Muscle layer of duodenum (tissue), 2 donors: ENCODE measurements at regions not wholly inside any gene's neighbourhood (a gene's known extent, or its start where the extent isn't known, plus 50 kb on each side); places are given as distances from the start of the nearest gene placed in this dataset.

Experiments used
- H3K27ac ChIP-seq: one replicate; pipeline ENCODE4 v1.7.0; 2013; ENCODE audit warnings: mild to moderate bottlenecking, low read length
- H3K27me3 ChIP-seq: one replicate; pipeline ENCODE4 v1.7.0; 2013; ENCODE audit warnings: low read depth, mild to moderate bottlenecking, control low read depth, low read length
- H3K36me3 ChIP-seq, 2 donors: one replicate each; pipeline ENCODE4 v1.7.0; 2013; ENCODE audit warnings: low read length in 2 of 2, control low read depth in 1 of 2, mild to moderate bottlenecking in 1 of 2; ENCODE audit not compliant: insufficient read depth in 2 of 2, control insufficient read depth in 1 of 2
- H3K4me1 ChIP-seq, 2 donors: one replicate each; pipeline ENCODE4 v1.7.0; 2013; ENCODE audit warnings: low read length in 2 of 2, mild to moderate bottlenecking in 2 of 2, control low read depth in 1 of 2, moderate library complexity in 1 of 2; ENCODE audit not compliant: insufficient read depth in 2 of 2, control insufficient read depth in 1 of 2
- H3K4me3 ChIP-seq, 2 donors: one replicate each; pipeline ENCODE4 v1.7.0; 2013; ENCODE audit warnings: low read length in 2 of 2, low read depth in 1 of 2, mild to moderate bottlenecking in 1 of 2
- H3K9me3 ChIP-seq, 2 donors: one replicate each; pipeline ENCODE4 v1.7.0; 2013; ENCODE audit warnings: low read length in 2 of 2, control low read depth in 1 of 2, mild to moderate bottlenecking in 1 of 2; ENCODE audit not compliant: control insufficient read depth in 1 of 2
- donor health status: healthy.

- no peak overlapping the region for H3K27ac ChIP-seq
- H3K9me3 ChIP-seq = peaks cover 0 to 4% of the 10 kb centered on the region in 2 donors
- no peaks in the 10 kb centered on the region for H3K4me1 ChIP-seq
- H3K4me3 ChIP-seq = no peak overlapping the region
- no peaks in the 10 kb centered on the region for H3K27me3 ChIP-seq
- H3K36me3 ChIP-seq = no peaks in the 10 kb centered on the region
Observed at GRCh38 chr3:102102394-102102793, 253.1 kb downstream of the NFKBIZ start.

GRCh38 chr3:102104033-102104432, 254.7 kb downstream of the NFKBIZ start:
- peaks cover 0 to 4% of the 10 kb centered on the region in 2 donors for H3K9me3 ChIP-seq
- H3K4me3 ChIP-seq = no peak overlapping the region
- H3K27me3 ChIP-seq = no peaks in the 10 kb centered on the region
- no peaks in the 10 kb centered on the region for H3K36me3 ChIP-seq
- no peak overlapping the region for H3K27ac ChIP-seq
- H3K4me1 ChIP-seq = no peaks in the 10 kb centered on the region

GRCh38 chr3:102105193-102105592, 255.9 kb downstream of the NFKBIZ start:
- H3K27ac ChIP-seq = no peak overlapping the region
- no peaks in the 10 kb centered on the region for H3K36me3 ChIP-seq
- no peaks in the 10 kb centered on the region for H3K4me1 ChIP-seq
- no peaks in the 10 kb centered on the region for H3K27me3 ChIP-seq
- H3K9me3 ChIP-seq = peaks cover 0 to 4% of the 10 kb centered on the region in 2 donors
- H3K4me3 ChIP-seq = no peak overlapping the region

GRCh38 chr3:102106416-102107097, 257.2 kb downstream of the NFKBIZ start:
- H3K27ac ChIP-seq = no peak overlapping the region
- no peak overlapping the region for H3K4me3 ChIP-seq
- no peaks in the 10 kb centered on the region for H3K36me3 ChIP-seq
- no peaks in the 10 kb centered on the region for H3K27me3 ChIP-seq
- H3K4me1 ChIP-seq = no peaks in the 10 kb centered on the region
- peaks cover 0 to 4% of the 10 kb centered on the region in 2 donors for H3K9me3 ChIP-seq

- Histone ChIP-seq H3K4me3 (no peak overlapping the region), H3K9me3 (no peaks in the 10 kb centered on the region), H3K27ac (peak overlapping the region; percentile 36), H3K27me3 (no peaks in the 10 kb centered on the region), H3K4me1 (peaks cover 5 to 6% of the 10 kb centered on the region in 2 donors), H3K36me3 (no peaks in the 10 kb centered on the region)
Observed at GRCh38 chr3:102112704-102113230, 263.5 kb downstream of the NFKBIZ start.

- Histone ChIP-seq H3K4me1 (peaks cover 5 to 6% of the 10 kb centered on the region in 2 donors), H3K27ac (peak overlapping the region; percentile 36), H3K27me3 (no peaks in the 10 kb centered on the region), H3K36me3 (no peaks in the 10 kb centered on the region), H3K4me3 (no peak overlapping the region), H3K9me3 (no peaks in the 10 kb centered on the region)
Observed at GRCh38 chr3:102113421-102114041, 264.2 kb downstream of the NFKBIZ start.

- Histone ChIP-seq H3K27ac (no peak overlapping the region), H3K27me3 (no peaks in the 10 kb centered on the region), H3K36me3 (no peaks in the 10 kb centered on the region), H3K4me3 (no peak overlapping the region), H3K4me1 (peaks cover 5 to 6% of the 10 kb centered on the region in 2 donors), H3K9me3 (no peaks in the 10 kb centered on the region)
Observed at GRCh38 chr3:102114264-102114979, 265.1 kb downstream of the NFKBIZ start.

GRCh38 chr3:102122527-102122926, 273.2 kb downstream of the NFKBIZ start:
- H3K36me3 ChIP-seq = no peaks in the 10 kb centered on the region
- H3K4me1 ChIP-seq = no peaks in the 10 kb centered on the region
- H3K27me3 ChIP-seq = no peaks in the 10 kb centered on the region
- no peak overlapping the region for H3K4me3 ChIP-seq
- no peak overlapping the region for H3K27ac ChIP-seq
- peaks cover 0 to 8% of the 10 kb centered on the region in 2 donors for H3K9me3 ChIP-seq

GRCh38 chr3:102123590-102124190, 274.4 kb downstream of the NFKBIZ start:
- no peak overlapping the region for H3K4me3 ChIP-seq
- no peaks in the 10 kb centered on the region for H3K36me3 ChIP-seq
- no peak overlapping the region for H3K27ac ChIP-seq
- H3K4me1 ChIP-seq = no peaks in the 10 kb centered on the region
- H3K27me3 ChIP-seq = no peaks in the 10 kb centered on the region
- peaks cover 0 to 8% of the 10 kb centered on the region in 2 donors for H3K9me3 ChIP-seq

GRCh38 chr3:102124282-102124681, 275.0 kb downstream of the NFKBIZ start:
- Histone ChIP-seq H3K4me3 (no peak overlapping the region), H3K9me3 (peaks cover 0 to 8% of the 10 kb centered on the region in 2 donors), H3K4me1 (no peaks in the 10 kb centered on the region), H3K36me3 (no peaks in the 10 kb centered on the region), H3K27ac (no peak overlapping the region), H3K27me3 (no peaks in the 10 kb centered on the region)

GRCh38 chr3:102124704-102125103, 275.4 kb downstream of the NFKBIZ start:
- H3K36me3 ChIP-seq = no peaks in the 10 kb centered on the region
- H3K27ac ChIP-seq = no peak overlapping the region
- no peak overlapping the region for H3K4me3 ChIP-seq
- H3K27me3 ChIP-seq = no peaks in the 10 kb centered on the region
- H3K4me1 ChIP-seq = no peaks in the 10 kb centered on the region
- peaks cover 0 to 8% of the 10 kb centered on the region in 2 donors for H3K9me3 ChIP-seq
